GM18499 (cell line): ENCODE measurements at regions not wholly inside any gene's neighbourhood (a gene's known extent, or its start where the extent isn't known, plus 50 kb on each side); places are given as distances from the start of the nearest gene placed in this dataset.

Experiments
- ATAC-seq: cut with Tn5 transposase; IDR thresholded peaks from one replicate; pipeline ENCODE4 v1.9.1; 2021; ENCODE audit warnings: moderate number of reproducible peaks; ENCODE audit not compliant: insufficient read depth, unreplicated experiment

DNA sequence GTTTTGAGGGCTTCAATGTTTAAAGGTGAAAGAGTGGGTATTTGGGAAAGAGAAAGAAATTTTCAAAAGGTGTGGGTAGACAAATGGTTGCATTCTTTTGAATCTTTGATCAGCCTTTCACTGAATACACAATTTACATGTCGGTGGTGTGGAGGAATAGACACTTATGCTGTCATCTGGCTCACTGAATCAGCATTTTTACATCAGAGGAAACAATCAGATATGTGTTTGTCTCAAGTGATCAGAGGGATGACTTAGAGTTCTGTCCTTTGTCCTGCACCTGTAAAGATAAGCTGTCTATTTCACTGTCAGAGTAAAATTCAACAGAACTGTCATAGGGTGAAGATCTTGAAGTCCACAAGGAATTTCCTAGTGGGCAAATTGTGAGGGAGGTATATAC, 170.9 kb upstream of the USP25 start:
- no peak for ATAC-seq

DNA sequence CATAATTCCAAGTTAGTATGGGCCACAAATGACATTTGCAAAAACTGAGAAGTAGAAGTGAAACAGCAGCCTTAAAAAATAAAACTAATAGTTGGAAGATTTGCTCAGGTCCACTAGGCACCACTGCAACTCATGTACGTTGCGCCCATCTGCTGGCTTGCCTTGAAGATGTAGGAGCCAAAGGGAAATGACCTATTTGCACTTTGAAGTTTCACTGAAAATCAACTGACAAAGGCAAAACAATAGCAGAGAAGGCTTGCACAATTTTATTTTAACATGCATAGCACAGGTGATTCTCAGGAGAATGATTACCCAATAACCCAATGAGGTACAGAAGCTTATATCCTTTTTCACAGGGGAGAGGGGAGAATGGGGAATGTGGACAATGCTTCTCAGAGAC, 170.1 kb upstream of the USP25 start:
- no peak for ATAC-seq

DNA sequence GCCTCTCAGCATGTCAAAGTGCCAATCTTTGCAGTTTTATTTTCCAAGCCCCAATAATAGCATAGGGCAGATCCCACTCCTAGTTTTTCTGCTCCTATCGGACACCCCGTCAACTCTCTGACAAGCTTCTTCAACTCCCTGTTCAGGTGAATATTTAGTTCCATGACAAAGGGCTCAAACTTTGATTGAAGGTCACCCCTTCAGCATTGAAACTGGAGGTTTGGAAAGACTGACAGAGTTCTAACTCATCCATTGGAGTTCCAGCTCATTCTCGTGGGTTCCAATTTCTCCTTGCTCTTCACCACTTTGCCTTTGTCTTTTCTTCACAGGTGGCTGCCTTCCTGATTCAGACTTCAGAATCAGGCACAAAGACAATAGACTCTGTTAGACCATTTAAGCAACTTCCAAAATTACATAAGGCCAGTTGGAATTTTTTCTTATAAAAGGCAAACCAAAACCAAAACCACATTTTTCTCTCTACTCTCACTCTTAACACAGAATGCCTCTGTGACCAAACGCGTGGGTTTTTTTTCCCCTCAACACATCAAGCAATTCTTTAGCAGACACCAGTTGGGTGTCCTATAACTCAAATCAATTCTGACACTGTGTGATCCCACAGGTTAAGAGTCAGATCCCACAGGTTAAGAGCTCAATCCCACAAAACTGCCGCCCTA, 169.3 kb upstream of the USP25 start:
- no peak for ATAC-seq

DNA sequence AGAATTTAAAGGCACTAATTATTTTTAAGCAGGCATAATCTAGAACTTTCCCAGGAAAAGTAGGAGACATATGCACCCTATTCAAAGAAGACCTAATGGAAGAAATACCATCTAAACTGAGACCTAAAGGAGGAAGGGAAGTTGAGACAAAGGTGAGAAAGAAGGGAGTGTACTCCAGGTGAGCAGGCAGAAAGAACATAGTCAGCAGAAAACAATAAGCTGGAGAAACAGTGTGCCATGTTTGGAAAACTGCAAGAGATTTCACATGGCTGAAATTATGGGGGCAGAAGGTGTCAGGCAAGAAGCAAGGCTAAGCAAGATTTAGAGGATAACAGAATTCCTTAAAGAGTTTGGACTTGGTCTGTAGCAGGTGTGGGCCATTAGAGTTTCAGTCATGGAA, 167.0 kb upstream of the USP25 start:
- ATAC-seq, result no peak

DNA sequence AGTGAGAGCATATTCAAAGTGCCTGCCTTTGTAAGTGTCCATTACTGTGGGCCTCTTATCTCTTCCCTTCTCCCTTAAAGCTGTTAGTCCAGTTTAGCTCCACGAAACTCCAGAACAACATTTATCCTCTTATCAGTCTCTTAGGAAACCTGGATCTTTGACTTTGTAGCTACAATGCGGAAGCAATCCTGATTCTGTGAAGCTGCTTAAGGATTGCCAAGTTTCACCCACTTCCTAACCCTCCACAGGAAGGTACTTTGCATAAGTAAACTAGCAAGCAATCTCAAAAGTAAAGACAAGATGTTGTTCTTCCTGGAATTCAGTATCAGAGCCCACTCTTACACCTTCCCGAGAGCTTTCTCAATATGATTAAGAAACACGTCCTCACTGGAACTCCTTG, 164.9 kb upstream of the USP25 start:
- ATAC-seq, result no peak

GRCh38 chr21:15566703-15567102, 163.1 kb upstream of the USP25 start:
- ATAC-seq, result no peak

DNA sequence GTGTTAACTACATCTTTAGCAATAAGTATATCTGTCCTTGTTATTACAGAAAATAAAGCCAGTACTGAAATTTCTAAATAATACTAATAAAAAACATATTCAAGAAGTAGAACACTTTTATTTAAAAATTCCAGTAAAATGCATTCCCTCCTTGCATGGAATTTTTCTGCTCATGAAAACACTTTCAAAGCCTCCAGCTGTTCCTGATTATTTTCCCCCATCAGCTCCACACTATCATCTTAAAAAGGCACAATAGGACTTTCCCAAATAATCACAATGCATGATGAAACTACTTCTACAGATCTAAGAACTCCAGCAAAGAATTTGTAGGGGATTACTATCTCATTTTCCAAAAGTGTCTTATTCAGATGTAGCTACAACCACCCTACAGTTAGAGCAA, 162.6 kb upstream of the USP25 start:
- no peak for ATAC-seq

- ATAC-seq, result no peak
Observed at GRCh38 chr21:15568516-15568915, 161.3 kb upstream of the USP25 start.

DNA sequence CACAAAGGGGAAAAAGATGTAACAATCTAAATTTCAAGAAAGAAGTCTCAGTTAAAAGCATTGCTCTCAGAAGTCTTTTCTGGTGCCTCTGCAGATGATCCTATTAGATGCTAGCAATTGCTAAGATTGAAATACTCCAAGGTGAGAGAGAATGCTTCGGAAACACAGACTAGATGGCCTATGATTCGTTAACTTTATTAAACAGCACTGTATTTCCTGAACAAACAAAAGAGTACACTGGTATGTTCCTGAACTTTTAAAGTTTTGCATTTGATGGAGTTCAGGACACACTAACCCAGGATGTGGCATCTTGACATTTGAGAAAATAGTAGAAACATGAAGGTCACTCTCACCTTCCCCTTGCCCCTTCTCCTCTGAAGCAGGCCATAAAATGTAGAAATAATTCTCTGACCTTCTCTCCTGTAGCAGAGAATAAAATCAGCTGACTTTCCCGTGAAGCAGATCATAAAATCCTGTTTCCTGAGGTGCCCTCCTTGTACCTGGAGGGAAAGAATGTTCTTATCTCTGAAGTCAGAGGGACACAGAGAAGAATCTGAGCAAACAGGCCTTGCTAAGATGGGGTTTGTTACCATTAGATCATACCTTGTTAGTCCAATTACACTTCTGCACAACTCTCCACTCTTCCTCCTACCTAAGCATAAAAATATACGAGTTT, 142.9 kb upstream of the USP25 start:
- no peak for ATAC-seq

DNA sequence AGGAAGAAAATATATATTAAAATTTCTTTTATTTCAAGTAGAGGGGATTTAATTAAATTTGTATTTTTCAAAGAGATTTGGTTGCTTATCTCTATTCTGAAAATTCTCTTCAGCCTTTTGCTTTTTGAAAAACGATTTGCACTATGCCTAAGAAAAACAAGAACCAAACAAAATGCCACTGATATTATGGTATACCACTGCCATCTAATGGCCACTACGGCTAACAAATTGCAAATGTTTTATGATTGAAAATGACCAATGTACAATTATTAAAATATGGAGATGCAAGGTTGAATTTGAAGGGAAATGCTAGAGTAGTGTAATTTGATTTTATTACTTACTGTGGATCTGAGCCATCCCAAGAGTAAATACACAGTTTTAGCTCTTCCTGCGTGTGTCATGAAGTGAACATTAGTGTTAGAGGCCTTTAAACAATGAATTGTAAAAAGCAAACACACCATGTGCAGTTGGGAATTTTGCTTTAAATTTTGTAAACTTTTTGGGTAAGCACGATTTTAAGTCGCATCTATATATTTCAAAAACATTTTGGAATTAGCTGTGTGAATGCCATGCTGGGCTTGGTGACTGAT, 137.4 kb upstream of the USP25 start:
- no peak for ATAC-seq

GRCh38 chr21:15592957-15593356, 136.8 kb upstream of the USP25 start:
- no peak for ATAC-seq

- no peak for ATAC-seq
Observed at GRCh38 chr21:15601390-15601789, 128.4 kb upstream of the USP25 start.

DNA sequence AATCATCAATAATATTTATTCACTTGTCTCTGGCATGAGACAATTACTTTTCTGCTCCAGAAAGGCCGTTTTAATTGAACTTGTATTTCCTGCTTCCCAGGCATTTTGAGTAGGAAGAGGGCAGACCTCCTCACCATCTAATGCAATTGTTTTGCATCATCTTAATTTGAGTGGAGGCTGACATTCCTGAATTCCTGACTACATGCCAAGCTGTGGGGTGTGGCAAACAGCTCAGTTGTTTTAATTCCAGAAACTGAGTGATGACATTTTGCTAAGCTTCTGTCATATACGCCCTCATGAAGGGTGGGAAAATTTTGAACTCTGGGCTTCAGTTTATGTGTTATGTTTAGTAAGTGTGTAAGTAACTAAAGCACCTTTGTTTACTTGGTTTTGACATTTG, 125.4 kb upstream of the USP25 start:
- ATAC-seq, result no peak

- ATAC-seq, result no peak
Observed at GRCh38 chr21:15614766-15615165, 115.0 kb upstream of the USP25 start.

- ATAC-seq, result no peak
Observed at GRCh38 chr21:15616864-15617574, 112.8 kb upstream of the USP25 start.

- ATAC-seq, result no peak
Observed at GRCh38 chr21:15617964-15618363, 111.8 kb upstream of the USP25 start.

- ATAC-seq, result no peak
Observed at GRCh38 chr21:15620892-15621291, 108.9 kb upstream of the USP25 start.

GRCh38 chr21:15624646-15625045, 105.1 kb upstream of the USP25 start:
- ATAC-seq, result no peak

- ATAC-seq, result no peak
Observed at GRCh38 chr21:15625363-15625762, 104.4 kb upstream of the USP25 start.

DNA sequence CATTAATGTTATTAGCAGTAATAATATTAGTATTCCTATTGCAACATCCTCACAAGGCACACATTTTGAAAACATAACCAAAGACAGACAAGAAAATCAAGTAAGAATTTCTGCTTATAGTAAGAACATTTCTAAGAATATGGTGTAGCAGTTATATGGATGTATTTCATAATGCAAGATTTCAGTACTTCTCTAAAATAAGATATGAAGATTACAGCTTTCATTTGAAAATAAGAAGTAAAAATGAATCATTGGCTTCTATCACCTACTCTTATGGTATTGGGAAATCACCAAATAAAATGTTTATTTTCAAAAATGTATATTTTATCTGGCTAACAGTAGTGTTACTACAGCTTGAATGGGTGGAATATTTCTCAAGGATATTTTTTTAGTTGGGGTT, 103.8 kb upstream of the USP25 start:
- no peak for ATAC-seq

DNA sequence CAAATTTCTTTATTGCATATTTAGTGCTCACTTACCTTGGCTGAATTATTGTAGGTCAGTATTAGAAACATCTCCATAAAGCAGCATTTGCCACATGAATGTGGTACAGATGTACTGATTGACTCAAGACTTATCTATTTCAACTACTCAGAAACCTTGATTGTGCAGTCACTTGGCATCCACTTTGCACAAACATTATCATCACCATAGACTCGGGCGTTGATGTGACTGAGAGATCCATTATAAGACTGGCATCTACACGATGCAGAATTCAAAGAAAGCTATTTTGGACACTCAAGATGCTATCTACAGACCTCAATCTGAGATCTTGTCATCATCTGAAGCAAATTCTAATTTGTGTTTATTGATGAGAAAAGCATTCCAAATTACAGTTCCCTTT, 102.8 kb upstream of the USP25 start:
- no peak for ATAC-seq
